A549 (cell line): ENCODE measurements at regions not wholly inside any gene's neighbourhood (a gene's known extent, or its start where the extent isn't known, plus 50 kb on each side); places are given as distances from the start of the nearest gene placed in this dataset.

Experiments
- CTCF ChIP-seq: fragments of >200 bp; sonication (Bioruptor Twin); formaldehyde crosslinking; IDR thresholded peaks from 3 replicates; pipeline ENCODE4 v1.5.1; 2016
- EP300 ChIP-seq, 2 experiments: fragments of >200 bp; sonication (Bioruptor Twin); formaldehyde crosslinking; IDR thresholded peaks; 2 replicates in 1 of 2; 3 replicates in 1 of 2; pipeline ENCODE4 v1.6.1; 2016 to 2017
- TP53 ChIP-seq: fragments of 250-450 bp; sonication (Bioruptor Pico); IDR thresholded peaks from 2 replicates; pipeline ENCODE4 v1.5.0; 2021; ENCODE audit warnings: mild to moderate bottlenecking, moderate library complexity

- TF ChIP-seq CTCF (no peak), EP300 (IDR thresholded peaks at IDR 0.05) (no peak), TP53 (no peak)
Measured at GRCh38 chr17:73941919-73942530, 261.5 kb upstream of the RPL38 start.
